ENCODE measurements at regions not wholly inside any gene's neighbourhood (a gene's known extent, or its start where the extent isn't known, plus 50 kb on each side); places are given as distances from the start of the nearest gene placed in this dataset.

DNA sequence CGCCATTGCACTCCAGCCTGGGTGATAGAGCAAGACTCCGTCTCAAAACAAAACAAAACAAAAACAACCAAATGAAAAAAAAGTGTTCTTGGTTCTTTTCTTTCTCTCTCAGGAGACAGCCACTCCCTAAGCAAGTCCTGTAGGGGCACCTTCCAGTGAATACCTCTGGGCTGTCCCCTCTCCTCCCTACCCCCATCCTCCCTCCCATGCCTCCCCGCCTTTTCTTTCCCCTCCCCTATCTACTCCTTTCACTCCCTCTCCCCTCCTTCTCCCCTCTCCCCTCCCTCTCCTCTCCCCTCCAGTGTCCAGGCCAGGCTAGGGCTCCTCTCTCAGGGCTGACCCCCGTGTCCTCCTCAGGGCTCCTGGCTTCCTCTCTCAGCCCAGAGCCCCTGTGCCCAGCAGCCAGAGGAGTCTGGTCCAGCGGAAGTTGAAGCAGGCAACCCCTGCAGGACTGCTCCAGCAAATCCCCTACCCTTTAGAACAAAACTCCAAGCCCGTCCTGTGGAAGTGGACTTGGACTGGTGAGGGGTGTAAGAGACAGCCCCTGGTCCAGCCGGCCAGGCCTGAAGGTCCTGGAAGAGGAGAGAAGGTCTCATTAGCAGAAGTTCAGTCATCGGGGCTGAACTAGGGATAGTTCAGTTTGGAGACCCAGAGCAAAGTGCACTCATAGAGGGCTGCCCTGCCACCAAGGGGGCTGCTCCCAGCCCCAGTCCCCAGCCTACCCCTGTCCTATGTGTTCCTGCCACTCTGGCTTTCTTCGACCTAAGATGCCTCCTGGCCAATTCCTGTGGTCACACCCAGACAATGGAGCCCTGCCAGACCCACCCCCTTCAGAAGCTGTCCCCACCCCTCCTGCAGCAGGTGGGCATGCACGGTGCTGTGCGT, 79.8 kb upstream of the IQSEC1 start:
- FAIRE-seq = no peak
- DNase-seq (ENCODE audit: insufficient read length, low spot score) = no peak
- TF ChIP-seq POLR2AphosphoS5 (IDR thresholded peaks at IDR 0.05; ENCODE audit: low read depth, low read length) (no peak), POU2F2 (IDR thresholded peaks at IDR 0.05; ENCODE audit: low read depth, low read length) (no peak), TAF1 (IDR thresholded peaks at IDR 0.05; ENCODE audit: low read depth, low read length) (no peak), POLR2A (IDR thresholded peaks at IDR 0.05; ENCODE audit: low read depth, low read length) (no peak), SPI1 (IDR thresholded peaks at IDR 0.05; ENCODE audit: low read depth, low read length) (no peak), PAX5 (IDR thresholded peaks at IDR 0.05; ENCODE audit: insufficient read depth, low read length, severe bottlenecking) (no peak)

DNA sequence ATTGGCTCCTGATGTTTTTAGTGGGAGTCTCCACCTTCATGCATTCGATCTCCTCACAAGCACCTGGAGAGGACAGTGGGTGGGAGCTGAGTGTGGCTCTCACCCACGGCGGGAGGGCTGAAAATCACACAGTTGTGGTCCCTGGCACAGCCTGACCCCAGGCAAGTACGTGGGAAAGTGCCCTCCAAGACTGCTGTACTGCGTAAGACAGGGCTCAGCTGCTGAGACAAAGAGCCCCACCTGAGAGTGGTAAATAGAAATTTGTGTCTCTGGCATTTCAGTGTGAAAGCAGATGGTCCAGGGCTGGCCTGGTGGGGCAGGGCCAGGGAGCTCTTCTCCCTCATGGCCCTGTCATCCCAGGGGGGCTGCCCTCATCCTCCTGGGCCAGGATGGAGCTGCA, 77.4 kb upstream of the IQSEC1 start:
- no peak for TF ChIP-seq POLR2A (IDR thresholded peaks at IDR 0.05; ENCODE audit: low read depth, low read length)
- FAIRE-seq (no peak), DNase-seq (ENCODE audit: insufficient read length, low spot score) (no peak)

DNA sequence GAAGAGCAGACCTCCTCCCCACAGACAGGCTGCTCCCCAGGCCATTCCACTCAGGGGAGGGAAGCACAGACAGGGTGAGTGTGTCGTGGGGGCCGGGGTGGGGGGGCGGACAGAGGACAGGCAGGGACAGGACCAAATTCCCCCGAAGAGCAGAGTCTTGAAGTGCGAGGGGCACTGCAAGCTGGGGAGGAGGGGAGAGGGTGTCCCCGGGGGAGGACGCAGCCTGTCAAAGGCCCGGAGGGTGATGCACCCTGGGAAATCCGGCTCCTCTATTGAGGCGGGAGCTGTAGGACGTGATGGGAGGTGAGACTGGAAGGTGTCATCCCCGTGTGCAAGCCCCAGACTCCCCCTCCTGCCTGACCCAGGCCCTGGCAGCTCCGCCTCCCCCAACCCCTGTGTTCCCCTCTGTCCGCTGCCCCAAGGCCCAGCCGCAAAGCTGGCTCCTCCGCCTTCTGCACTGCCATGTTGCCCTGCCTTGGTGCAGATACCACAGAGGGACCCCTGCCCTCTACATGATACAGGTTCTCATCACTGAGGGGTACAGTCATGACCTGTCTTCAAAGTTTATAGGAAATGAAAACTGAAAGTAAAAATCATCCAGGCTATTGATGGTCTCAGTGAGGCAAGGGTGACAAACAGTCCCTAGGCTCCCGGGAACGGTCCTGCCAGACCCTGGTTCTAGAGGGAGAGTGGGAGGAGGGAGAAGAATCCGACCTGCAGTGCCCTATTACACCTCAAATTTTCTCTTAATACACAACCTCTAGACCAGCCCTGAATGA, 76.3 kb upstream of the IQSEC1 start:
- FAIRE-seq (no peak), DNase-seq (ENCODE audit: insufficient read length, low spot score) (no peak)
- TF ChIP-seq POLR2AphosphoS5 (IDR thresholded peaks at IDR 0.05; ENCODE audit: low read depth, low read length) = no peak
- no peak for TF ChIP-seq TAF1 (IDR thresholded peaks at IDR 0.05; ENCODE audit: low read depth, low read length)
- no peak for TF ChIP-seq SPI1 (IDR thresholded peaks at IDR 0.05; ENCODE audit: low read depth, low read length)
- TF ChIP-seq PAX5 (IDR thresholded peaks at IDR 0.05; ENCODE audit: insufficient read depth, low read length, severe bottlenecking) = no peak

- FAIRE-seq (no peak), DNase-seq (ENCODE audit: insufficient read length, low spot score) (no peak)
- no peak for TF ChIP-seq PAX5 (IDR thresholded peaks at IDR 0.05; ENCODE audit: insufficient read depth, low read length, severe bottlenecking)
- TF ChIP-seq POU2F2 (IDR thresholded peaks at IDR 0.05; ENCODE audit: low read depth, low read length) = no peak
- no peak for TF ChIP-seq POLR2A (IDR thresholded peaks at IDR 0.05; ENCODE audit: low read depth, low read length)
- no peak for TF ChIP-seq POLR2AphosphoS5 (IDR thresholded peaks at IDR 0.05; ENCODE audit: low read depth, low read length)
- no peak for TF ChIP-seq SPI1 (IDR thresholded peaks at IDR 0.05; ENCODE audit: low read depth, low read length)
- TF ChIP-seq TAF1 (IDR thresholded peaks at IDR 0.05; ENCODE audit: low read depth, low read length) = no peak
Measured at GRCh38 chr3:13148561-13149329, 75.5 kb upstream of the IQSEC1 start.

- no peak for DNase-seq (ENCODE audit: insufficient read length, low spot score)
- no peak for FAIRE-seq
- TF ChIP-seq PAX5 (IDR thresholded peaks at IDR 0.05; ENCODE audit: insufficient read depth, low read length, severe bottlenecking) = no peak
- TF ChIP-seq POLR2A (IDR thresholded peaks at IDR 0.05; ENCODE audit: low read depth, low read length) = no peak
- no peak for TF ChIP-seq POU2F2 (IDR thresholded peaks at IDR 0.05; ENCODE audit: low read depth, low read length)
- TF ChIP-seq TAF1 (IDR thresholded peaks at IDR 0.05; ENCODE audit: low read depth, low read length) = no peak
- no peak for TF ChIP-seq POLR2AphosphoS5 (IDR thresholded peaks at IDR 0.05; ENCODE audit: low read depth, low read length)
- TF ChIP-seq SPI1 (IDR thresholded peaks at IDR 0.05; ENCODE audit: low read depth, low read length) = no peak
Measured at GRCh38 chr3:13148126-13148525, 74.9 kb upstream of the IQSEC1 start.

DNA sequence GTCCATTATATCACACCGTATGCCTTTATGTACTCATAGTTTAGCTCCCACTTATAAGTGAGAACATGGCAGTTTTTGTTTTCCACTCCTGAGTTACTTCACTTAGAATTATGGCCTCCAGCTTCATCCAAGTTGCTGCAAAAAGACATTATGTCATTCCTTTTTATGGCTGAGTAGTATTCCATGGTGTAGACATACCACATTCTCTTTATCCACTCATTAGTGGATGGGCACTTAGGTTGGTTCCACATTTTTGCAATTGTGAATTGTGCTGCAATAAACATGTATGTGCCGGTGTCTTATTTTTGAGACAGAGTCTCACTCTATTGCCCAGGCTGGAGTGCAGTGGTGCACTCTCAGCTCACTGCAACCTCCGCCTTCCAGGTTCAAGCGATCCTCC, 74.1 kb upstream of the IQSEC1 start:
- DNase-seq (ENCODE audit: insufficient read length, low spot score) = no peak
- FAIRE-seq = no peak
- TF ChIP-seq TAF1 (IDR thresholded peaks at IDR 0.05; ENCODE audit: low read depth, low read length) = no peak
- TF ChIP-seq PAX5 (IDR thresholded peaks at IDR 0.05; ENCODE audit: insufficient read depth, low read length, severe bottlenecking) = no peak
- no peak for TF ChIP-seq SPI1 (IDR thresholded peaks at IDR 0.05; ENCODE audit: low read depth, low read length)
- no peak for TF ChIP-seq POU2F2 (IDR thresholded peaks at IDR 0.05; ENCODE audit: low read depth, low read length)
- TF ChIP-seq POLR2AphosphoS5 (IDR thresholded peaks at IDR 0.05; ENCODE audit: low read depth, low read length) = no peak
- TF ChIP-seq POLR2A (IDR thresholded peaks at IDR 0.05; ENCODE audit: low read depth, low read length) = no peak

DNA sequence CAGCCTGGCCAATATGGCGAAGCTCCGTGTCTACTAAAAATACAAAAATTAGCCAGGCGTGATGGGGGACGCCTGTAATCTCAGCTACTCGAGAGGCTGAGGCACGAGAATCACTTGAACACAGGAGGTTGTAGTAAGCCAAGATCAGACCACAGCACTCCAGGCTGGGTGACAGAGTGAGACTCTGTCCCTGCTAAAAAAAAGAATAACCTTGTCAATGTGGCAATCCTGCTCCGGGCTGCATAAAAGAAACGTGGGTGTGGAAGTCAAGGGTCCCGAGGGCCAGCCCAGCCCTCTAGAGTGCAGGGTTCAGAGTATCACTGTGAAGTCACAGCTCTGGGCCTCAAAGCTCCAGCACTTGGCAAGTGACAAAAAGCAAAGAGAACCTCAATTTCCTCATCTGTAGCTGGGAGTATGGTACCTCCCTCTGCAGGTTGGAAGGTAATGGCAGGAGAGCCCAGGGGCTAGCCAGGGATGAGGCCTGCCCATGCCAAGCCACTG, 73.5 kb upstream of the IQSEC1 start:
- FAIRE-seq = no peak
- no peak for DNase-seq (ENCODE audit: insufficient read length, low spot score)
- TF ChIP-seq POLR2A (IDR thresholded peaks at IDR 0.05; ENCODE audit: low read depth, low read length) = no peak
- no peak for TF ChIP-seq POLR2AphosphoS5 (IDR thresholded peaks at IDR 0.05; ENCODE audit: low read depth, low read length)
- no peak for TF ChIP-seq PAX5 (IDR thresholded peaks at IDR 0.05; ENCODE audit: insufficient read depth, low read length, severe bottlenecking)
- TF ChIP-seq POU2F2 (IDR thresholded peaks at IDR 0.05; ENCODE audit: low read depth, low read length) = no peak
- TF ChIP-seq SPI1 (IDR thresholded peaks at IDR 0.05; ENCODE audit: low read depth, low read length) = no peak
- TF ChIP-seq TAF1 (IDR thresholded peaks at IDR 0.05; ENCODE audit: low read depth, low read length) = no peak

GRCh38 chr3:13145826-13146642, 72.8 kb upstream of the IQSEC1 start:
- TF ChIP-seq POLR2AphosphoS5 (IDR thresholded peaks at IDR 0.05; ENCODE audit: low read depth, low read length) = no peak
- TF ChIP-seq TAF1 (IDR thresholded peaks at IDR 0.05; ENCODE audit: low read depth, low read length) = no peak
- TF ChIP-seq PAX5 (IDR thresholded peaks at IDR 0.05; ENCODE audit: insufficient read depth, low read length, severe bottlenecking) = no peak
- TF ChIP-seq SPI1 (IDR thresholded peaks at IDR 0.05; ENCODE audit: low read depth, low read length) = no peak
- TF ChIP-seq POU2F2 (IDR thresholded peaks at IDR 0.05; ENCODE audit: low read depth, low read length) = no peak
- no peak for TF ChIP-seq POLR2A (IDR thresholded peaks at IDR 0.05; ENCODE audit: low read depth, low read length)
- DNase-seq (ENCODE audit: insufficient read length, low spot score) (no peak), FAIRE-seq (no peak)
